PC-3 (cell line): ENCODE measurements at regions not wholly inside any gene's neighbourhood (a gene's known extent, or its start where the extent isn't known, plus 50 kb on each side); places are given as distances from the start of the nearest gene placed in this dataset.
"Not testable (repeated sequence)": the region's sequence is repeated elsewhere in the genome, so short reads cannot be mapped to it uniquely, and the experiment has no call there.

Experiments used
- ATAC-seq: fragments of 200-7000 bp; cut with Tn5 transposase; 2 replicates; pipeline ENCODE4 v1.9.1; 2020; ENCODE audit warnings: mild to moderate bottlenecking, moderate library complexity
- BruUV-seq: library from RNA; stranded (reverse); fragments of 400-500 nt; replicated peaks from 2 replicates; lab custom pipeline; 2021; lab: Mats Ljungman, UMichigan
- CTCF ChIA-PET: fragments of 300-600 bp; sonication (Branson Sonifier 250); formaldehyde crosslinking; loops from one replicate; lab custom pipeline; 2022; ENCODE audit warnings: antibody characterized with exemption; lab: Charles Lee
- POLR2A ChIA-PET: fragments of 300-600 bp; sonication (Branson Sonifier 250); formaldehyde crosslinking; loops from one replicate; lab custom pipeline; 2022; ENCODE audit warnings: antibody characterized with exemption; ENCODE audit not compliant: unreplicated experiment; lab: Charles Lee
- DNase-seq: peaks from one replicate; pipeline ENCODE4 v3.0.0-alpha.2; 2015
- H2AFZ ChIP-seq: fragments of 300-600 bp; sonication (generic); 2 replicates; pipeline ENCODE4 v1.6.0; 2016; ENCODE audit warnings: antibody characterized with exemption, low read length
- H3F3A ChIP-seq: fragments of 300-600 bp; sonication (generic); one replicate; pipeline ENCODE4 v1.6.0; 2017; ENCODE audit warnings: antibody characterized with exemption, low read length, control low read depth, mild to moderate bottlenecking; ENCODE audit not compliant: unreplicated experiment
- H3K27ac ChIP-seq: fragments of 300-600 bp; sonication (generic); 2 replicates; pipeline ENCODE4 v1.5.1; 2016; ENCODE audit warnings: mild to moderate bottlenecking, low read length
- H3K27me3 ChIP-seq: fragments of 300-600 bp; sonication (generic); 2 replicates; pipeline ENCODE4 v1.6.1; 2016; ENCODE audit warnings: low read length, mixed read lengths
- H3K36me3 ChIP-seq: fragments of 300-600 bp; sonication (generic); 2 replicates; pipeline ENCODE4 v1.6.1; 2016; ENCODE audit warnings: low read depth, mixed run types, low read length, mixed read lengths
- H3K4me1 ChIP-seq: fragments of 300-600 bp; sonication (generic); 2 replicates; pipeline ENCODE4 v1.5.1; 2016; ENCODE audit warnings: low read length; ENCODE audit not compliant: insufficient read depth
- H3K4me2 ChIP-seq: fragments of 300-600 bp; sonication (generic); 2 replicates; pipeline ENCODE4 v1.6.0; 2016; ENCODE audit warnings: low read length
- H3K4me3 ChIP-seq: fragments of 300-600 bp; sonication (generic); 2 replicates; pipeline ENCODE4 v1.5.1; 2016; ENCODE audit warnings: mild to moderate bottlenecking, low read length, mixed read lengths
- H3K79me2 ChIP-seq: fragments of 300-600 bp; sonication (generic); 2 replicates; pipeline ENCODE4 v1.6.1; 2017; ENCODE audit warnings: low read length, mixed read lengths
- H3K9ac ChIP-seq: fragments of 300-600 bp; sonication (generic); 2 replicates; pipeline ENCODE4 v1.6.0; 2016; ENCODE audit warnings: mild to moderate bottlenecking, low read length
- H3K9me2 ChIP-seq: fragments of 300-600 bp; sonication (generic); replicated peaks from 2 replicates; pipeline ENCODE4 v1.6.1; 2016; ENCODE audit warnings: mixed run types, low read length, mixed read lengths
- H3K9me3 ChIP-seq: fragments of 300-600 bp; sonication (generic); 2 replicates; pipeline ENCODE4 v1.6.1; 2016; ENCODE audit warnings: low read length, mixed read lengths
- H4K20me1 ChIP-seq: fragments of 300-600 bp; sonication (generic); 2 replicates; pipeline ENCODE4 v1.6.1; 2016; ENCODE audit warnings: low read length, mixed read lengths
- CTCF ChIP-seq: fragments of 300-600 bp; sonication (generic); conservative IDR thresholded peaks from 2 replicates; pipeline ENCODE4 v1.5.1; 2017; ENCODE audit warnings: antibody characterized with exemption, low read depth, mild to moderate bottlenecking, low read length
- EZH2 ChIP-seq: fragments of 300-600 bp; sonication (generic); IDR thresholded peaks from one replicate; pipeline ENCODE4 v1.6.1; 2017; ENCODE audit warnings: antibody characterized with exemption, mild to moderate bottlenecking, low read length; ENCODE audit not compliant: unreplicated experiment
- EZH2phosphoT487 ChIP-seq: fragments of 300-600 bp; sonication (generic); IDR thresholded peaks from 2 replicates; pipeline ENCODE4 v1.6.1; 2018; ENCODE audit warnings: mild to moderate bottlenecking, antibody characterized with exemption, low read length, borderline replicate concordance
- intact Hi-C: fragments of 100-400 bp; cut with micrococcal nuclease; formaldehyde crosslinking; loops from 2 replicates; pipeline ENCODE4 v1.9.0; 2023

DNA sequence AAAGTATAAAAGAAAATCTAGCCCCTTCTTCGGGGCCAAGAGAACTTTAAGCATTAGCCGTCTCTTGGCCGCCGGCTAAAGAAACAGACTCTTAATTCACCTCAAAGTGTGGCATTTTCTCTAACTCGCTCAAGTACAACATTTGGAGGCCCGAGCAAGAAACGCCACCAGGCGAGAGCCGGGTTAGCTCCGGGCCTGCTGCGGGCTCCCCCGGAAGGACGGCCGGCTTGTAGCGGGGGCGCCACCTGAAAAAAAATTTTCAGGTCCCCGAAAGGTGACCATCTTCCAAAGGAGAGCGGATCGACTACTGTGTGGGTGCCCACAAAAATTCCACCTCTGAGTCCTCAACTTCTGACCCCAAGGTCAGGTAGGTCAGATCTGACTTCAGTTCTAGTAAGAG, 156.0 kb downstream of the DEFB131A start:
- intact Hi-C loops, result no loop called here
- no peaks in the 10 kb centered on the region for H3K36me3 ChIP-seq
- CTCF ChIA-PET, result no interaction called here
- H3K4me2 ChIP-seq, result no peak overlapping the region
- no peak overlapping the region for H3K9ac ChIP-seq
- H4K20me1 ChIP-seq, result no peaks in the 10 kb centered on the region
- H3K79me2 ChIP-seq, result no peaks in the 10 kb centered on the region
- TF ChIP-seq CTCF (no peak), EZH2phosphoT487 (no peak), EZH2 (no peak)
- H2AFZ ChIP-seq, result no peak overlapping the region
- no TSS peak for BruUV-seq
- no peaks in the 10 kb centered on the region for H3F3A ChIP-seq
- no peak for DNase-seq
- no peaks in the 10 kb centered on the region for H3K9me2 ChIP-seq
- H3K9me3 ChIP-seq, result no peaks in the 10 kb centered on the region
- POLR2A ChIA-PET, result no interaction called here
- H3K4me3 ChIP-seq, result no peak overlapping the region
- no peak for ATAC-seq
- 0 out of 2 replicates have a peak, but pooled peaks cover 6% of the 10 kb centered on the region for H3K27me3 ChIP-seq
- no peaks in the 10 kb centered on the region for H3K4me1 ChIP-seq
- H3K27ac ChIP-seq, result no peak overlapping the region

GRCh38 chr4:9602389-9602914, 158.2 kb downstream of the DEFB131A start:
- CTCF ChIA-PET, result no interaction called here

GRCh38 chr4:9604031-9604892, 160.0 kb downstream of the DEFB131A start:
- H2AFZ ChIP-seq, H3K27ac ChIP-seq, CTCF ChIA-PET: not testable (repeated sequence)

More at GRCh38 chr4:9602389-9602914, 158.2 kb downstream of the DEFB131A start:
- no peak overlapping the region for H3K27ac ChIP-seq
- DNase-seq (no peak), ATAC-seq (no peak)
- POLR2A ChIA-PET, result no interaction called here
- no peaks in the 10 kb centered on the region for H3K4me1 ChIP-seq
- no peaks in the 10 kb centered on the region for H3K9me3 ChIP-seq
- TF ChIP-seq EZH2phosphoT487, result no peak
- no peak for TF ChIP-seq EZH2
- TF ChIP-seq CTCF, result no peak
- H3K36me3 ChIP-seq, result no peaks in the 10 kb centered on the region
- no peak overlapping the region for H2AFZ ChIP-seq
- no TSS peak for BruUV-seq
- H3K4me3 ChIP-seq, result no peak overlapping the region
- H3F3A ChIP-seq, result no peaks in the 10 kb centered on the region
- H4K20me1 ChIP-seq, result no peaks in the 10 kb centered on the region
- H3K9me2 ChIP-seq, result no peaks in the 10 kb centered on the region
- no peak overlapping the region for H3K4me2 ChIP-seq
- no peak overlapping the region for H3K9ac ChIP-seq
- intact Hi-C loops, result no loop called here
- H3K79me2 ChIP-seq, result no peaks in the 10 kb centered on the region
- H3K27me3 ChIP-seq, result 0 out of 2 replicates have a peak, but pooled peaks cover 6% of the 10 kb centered on the region

DNA sequence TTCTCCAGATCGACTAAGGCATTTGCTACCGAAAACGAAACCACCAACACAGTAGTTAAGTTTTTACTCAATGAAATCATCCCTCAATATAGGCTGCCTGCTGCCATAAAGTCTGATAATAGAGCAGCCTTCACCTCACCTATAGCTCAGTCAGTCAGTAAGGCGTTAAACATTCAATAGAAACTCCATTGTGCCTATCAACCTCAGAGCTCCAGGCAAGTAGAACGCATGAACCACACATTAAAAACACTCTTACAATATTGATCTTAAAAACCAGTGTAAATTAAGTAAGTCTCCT, 160.6 kb downstream of the DEFB131A start:
- H3K27ac ChIP-seq, H3K9ac ChIP-seq, ATAC-seq, H3K9me3 ChIP-seq, H4K20me1 ChIP-seq, intact Hi-C loops, H3F3A ChIP-seq, CTCF ChIA-PET, H3K27me3 ChIP-seq, H3K9me2 ChIP-seq, H2AFZ ChIP-seq, H3K79me2 ChIP-seq, BruUV-seq, H3K36me3 ChIP-seq, POLR2A ChIA-PET, DNase-seq, H3K4me3 ChIP-seq, H3K4me2 ChIP-seq, H3K4me1 ChIP-seq: not testable (repeated sequence)

More at GRCh38 chr4:9604031-9604892, 160.0 kb downstream of the DEFB131A start:
- BruUV-seq, H3K9ac ChIP-seq, H3K27me3 ChIP-seq, POLR2A ChIA-PET, H3K4me2 ChIP-seq, DNase-seq, H3K9me2 ChIP-seq, H3K79me2 ChIP-seq, H4K20me1 ChIP-seq, ATAC-seq, intact Hi-C loops, H3K36me3 ChIP-seq, H3K4me3 ChIP-seq, H3K9me3 ChIP-seq, H3K4me1 ChIP-seq, H3F3A ChIP-seq: not testable (repeated sequence)
